ENCODE measurements at regions not wholly inside any gene's neighbourhood (a gene's known extent, or its start where the extent isn't known, plus 50 kb on each side); places are given as distances from the start of the nearest gene placed in this dataset.

DNA sequence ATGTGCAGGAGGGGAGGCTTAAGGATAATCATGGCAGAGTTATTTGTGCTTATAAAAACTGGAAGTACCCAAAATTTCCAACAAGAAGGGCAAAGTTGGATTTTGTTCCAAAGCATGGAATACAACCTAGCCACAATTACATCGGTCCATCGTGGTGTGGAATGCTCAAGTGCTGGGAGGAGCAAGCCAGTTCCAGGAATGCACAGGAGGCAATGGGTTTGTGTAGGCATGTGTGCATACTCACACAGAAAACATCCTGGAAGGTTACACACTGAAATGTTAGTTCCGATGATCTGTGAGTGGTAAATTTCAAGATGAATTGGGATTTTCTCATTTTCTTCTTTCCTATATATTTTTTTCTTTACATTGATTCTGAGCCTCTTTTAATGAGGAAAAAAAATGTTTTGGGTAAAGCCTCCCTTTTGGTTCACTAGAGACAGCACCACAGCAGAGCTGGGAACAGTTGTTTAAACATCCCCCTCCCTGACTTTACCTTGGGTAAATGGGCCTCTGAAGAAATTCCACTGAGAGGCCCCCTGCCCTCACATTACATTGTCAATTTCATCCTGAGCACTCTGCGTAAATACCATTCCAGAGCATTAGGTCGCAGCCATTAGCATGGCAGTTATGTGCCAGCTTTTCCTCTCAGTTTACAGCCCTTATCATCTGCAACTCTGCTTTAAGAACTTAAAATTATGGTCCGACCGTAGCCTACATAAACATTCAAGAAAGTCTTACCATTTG lies 122.0 kb downstream of the UQCRFS1 start:
- no peak for TF ChIP-seq POLR2A (IDR thresholded peaks at IDR 0.05)
- TF ChIP-seq, protein P1, sequence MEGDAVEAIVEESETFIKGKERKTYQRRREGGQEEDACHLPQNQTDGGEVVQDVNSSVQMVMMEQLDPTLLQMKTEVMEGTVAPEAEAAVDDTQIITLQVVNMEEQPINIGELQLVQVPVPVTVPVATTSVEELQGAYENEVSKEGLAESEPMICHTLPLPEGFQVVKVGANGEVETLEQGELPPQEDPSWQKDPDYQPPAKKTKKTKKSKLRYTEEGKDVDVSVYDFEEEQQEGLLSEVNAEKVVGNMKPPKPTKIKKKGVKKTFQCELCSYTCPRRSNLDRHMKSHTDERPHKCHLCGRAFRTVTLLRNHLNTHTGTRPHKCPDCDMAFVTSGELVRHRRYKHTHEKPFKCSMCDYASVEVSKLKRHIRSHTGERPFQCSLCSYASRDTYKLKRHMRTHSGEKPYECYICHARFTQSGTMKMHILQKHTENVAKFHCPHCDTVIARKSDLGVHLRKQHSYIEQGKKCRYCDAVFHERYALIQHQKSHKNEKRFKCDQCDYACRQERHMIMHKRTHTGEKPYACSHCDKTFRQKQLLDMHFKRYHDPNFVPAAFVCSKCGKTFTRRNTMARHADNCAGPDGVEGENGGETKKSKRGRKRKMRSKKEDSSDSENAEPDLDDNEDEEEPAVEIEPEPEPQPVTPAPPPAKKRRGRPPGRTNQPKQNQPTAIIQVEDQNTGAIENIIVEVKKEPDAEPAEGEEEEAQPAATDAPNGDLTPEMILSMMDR (IDR thresholded peaks at IDR 0.05): no peak

Measured in heart left ventricle (tissue), 13 donors.